HEK293 (cell line): ENCODE measurements at regions not wholly inside any gene's neighbourhood (a gene's known extent, or its start where the extent isn't known, plus 50 kb on each side); places are given as distances from the start of the nearest gene placed in this dataset.

Experiments used
- MYNN ChIP-seq: fragments of 450-650 bp; formaldehyde crosslinking; IDR thresholded peaks from 2 replicates; pipeline ENCODE4 v1.5.1; 2016; ENCODE audit warnings: missing biosample characterization, missing genetic modification characterization, borderline replicate concordance
- ZNF155 ChIP-seq: fragments of 450-650 bp; formaldehyde crosslinking; IDR thresholded peaks from 2 replicates; pipeline ENCODE4 v1.5.1; 2016; ENCODE audit warnings: missing biosample characterization, missing genetic modification characterization
- ZNF169 ChIP-seq: fragments of 450-650 bp; formaldehyde crosslinking; IDR thresholded peaks from 2 replicates; pipeline ENCODE4 v1.5.1; 2016; ENCODE audit warnings: missing biosample characterization, missing genetic modification characterization
- ZNF211 ChIP-seq: fragments of 450-650 bp; formaldehyde crosslinking; IDR thresholded peaks from 2 replicates; pipeline ENCODE4 v1.5.1; 2016; ENCODE audit warnings: low read depth, missing biosample characterization, missing genetic modification characterization
- ZNF23 ChIP-seq: fragments of 450-650 bp; formaldehyde crosslinking; IDR thresholded peaks from 2 replicates; pipeline ENCODE4 v1.5.1; 2016; ENCODE audit warnings: missing biosample characterization, missing genetic modification characterization, borderline replicate concordance
- TF ChIP-seq, protein P1 (sequence below): fragments of 450-650 bp; formaldehyde crosslinking; IDR thresholded peaks from 2 replicates; pipeline ENCODE4 v1.5.1; 2016; ENCODE audit warnings: missing biosample characterization, missing genetic modification characterization
- TF ChIP-seq, protein P2 (sequence below): fragments of 450-650 bp; formaldehyde crosslinking; IDR thresholded peaks from 2 replicates; pipeline ENCODE4 v1.5.1; 2016; ENCODE audit warnings: missing biosample characterization, missing genetic modification characterization

GRCh38 chr3:176426371-176426770 is 770.9 kb downstream of the TBL1XR1 start:
- TF ChIP-seq ZNF211 (no peak), MYNN (no peak), ZNF23 (tag by site-specific recombination) (no peak), ZNF155 (tag by site-specific recombination) (no peak), ZNF169 (tag by site-specific recombination) (no peak)
- TF ChIP-seq, protein P1, sequence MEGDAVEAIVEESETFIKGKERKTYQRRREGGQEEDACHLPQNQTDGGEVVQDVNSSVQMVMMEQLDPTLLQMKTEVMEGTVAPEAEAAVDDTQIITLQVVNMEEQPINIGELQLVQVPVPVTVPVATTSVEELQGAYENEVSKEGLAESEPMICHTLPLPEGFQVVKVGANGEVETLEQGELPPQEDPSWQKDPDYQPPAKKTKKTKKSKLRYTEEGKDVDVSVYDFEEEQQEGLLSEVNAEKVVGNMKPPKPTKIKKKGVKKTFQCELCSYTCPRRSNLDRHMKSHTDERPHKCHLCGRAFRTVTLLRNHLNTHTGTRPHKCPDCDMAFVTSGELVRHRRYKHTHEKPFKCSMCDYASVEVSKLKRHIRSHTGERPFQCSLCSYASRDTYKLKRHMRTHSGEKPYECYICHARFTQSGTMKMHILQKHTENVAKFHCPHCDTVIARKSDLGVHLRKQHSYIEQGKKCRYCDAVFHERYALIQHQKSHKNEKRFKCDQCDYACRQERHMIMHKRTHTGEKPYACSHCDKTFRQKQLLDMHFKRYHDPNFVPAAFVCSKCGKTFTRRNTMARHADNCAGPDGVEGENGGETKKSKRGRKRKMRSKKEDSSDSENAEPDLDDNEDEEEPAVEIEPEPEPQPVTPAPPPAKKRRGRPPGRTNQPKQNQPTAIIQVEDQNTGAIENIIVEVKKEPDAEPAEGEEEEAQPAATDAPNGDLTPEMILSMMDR (tag by site-specific recombination) = no peak
- TF ChIP-seq, protein P2, sequence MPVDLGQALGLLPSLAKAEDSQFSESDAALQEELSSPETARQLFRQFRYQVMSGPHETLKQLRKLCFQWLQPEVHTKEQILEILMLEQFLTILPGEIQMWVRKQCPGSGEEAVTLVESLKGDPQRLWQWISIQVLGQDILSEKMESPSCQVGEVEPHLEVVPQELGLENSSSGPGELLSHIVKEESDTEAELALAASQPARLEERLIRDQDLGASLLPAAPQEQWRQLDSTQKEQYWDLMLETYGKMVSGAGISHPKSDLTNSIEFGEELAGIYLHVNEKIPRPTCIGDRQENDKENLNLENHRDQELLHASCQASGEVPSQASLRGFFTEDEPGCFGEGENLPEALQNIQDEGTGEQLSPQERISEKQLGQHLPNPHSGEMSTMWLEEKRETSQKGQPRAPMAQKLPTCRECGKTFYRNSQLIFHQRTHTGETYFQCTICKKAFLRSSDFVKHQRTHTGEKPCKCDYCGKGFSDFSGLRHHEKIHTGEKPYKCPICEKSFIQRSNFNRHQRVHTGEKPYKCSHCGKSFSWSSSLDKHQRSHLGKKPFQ = no peak
